GM21576 (cell line): ENCODE measurements at regions not wholly inside any gene's neighbourhood (a gene's known extent, or its start where the extent isn't known, plus 50 kb on each side); places are given as distances from the start of the nearest gene placed in this dataset.
"Not testable (repeated sequence)": the region's sequence is repeated elsewhere in the genome, so short reads cannot be mapped to it uniquely, and the experiment has no call there.

Experiments used
- ATAC-seq: cut with Tn5 transposase; IDR thresholded peaks from one replicate; pipeline ENCODE4 v1.9.1; 2021; ENCODE audit warnings: mild to moderate bottlenecking, moderate library complexity; ENCODE audit not compliant: unreplicated experiment

GRCh38 chr18:59980188-59980637 lies 80.4 kb downstream of the PMAIP1 start:
- no peak for ATAC-seq

- no peak for ATAC-seq
Observed at GRCh38 chr18:59971871-59972428, 72.2 kb downstream of the PMAIP1 start.

GRCh38 chr18:59971144-59971543 lies 71.3 kb downstream of the PMAIP1 start:
- peak; percentile 63 for ATAC-seq

DNA sequence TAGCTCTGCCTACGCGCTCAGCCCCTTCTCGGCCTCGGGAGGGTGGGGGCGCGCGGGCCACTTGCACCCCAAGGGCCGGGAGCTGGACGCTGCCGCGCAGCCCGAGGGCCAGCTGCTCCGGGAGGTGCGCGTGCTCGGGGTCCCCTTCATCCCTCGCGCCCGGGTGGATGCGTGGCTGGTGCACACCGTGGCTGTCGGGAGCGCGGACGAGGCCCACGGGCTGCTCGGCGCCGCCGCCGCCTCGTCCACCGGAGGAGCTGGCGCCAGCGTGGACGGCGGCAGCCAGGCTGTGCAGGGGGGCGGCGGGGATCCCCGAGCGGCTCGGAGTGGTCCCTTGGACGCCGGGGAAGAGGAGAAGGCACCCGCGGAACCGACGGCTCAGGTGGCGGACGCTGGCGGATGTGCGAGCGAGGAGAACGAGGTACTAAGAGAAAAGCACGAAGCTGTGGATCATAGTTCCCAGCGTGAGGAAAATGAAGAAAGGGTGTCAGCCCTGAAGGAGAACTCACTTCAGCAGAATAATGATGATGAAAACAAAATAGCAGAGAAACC lies 69.8 kb downstream of the PMAIP1 start:
- ATAC-seq: not testable (repeated sequence)

GRCh38 chr18:59968583-59968982 lies 68.8 kb downstream of the PMAIP1 start:
- ATAC-seq: no peak

- no peak for ATAC-seq
Observed at GRCh38 chr18:59967878-59968277, 68.1 kb downstream of the PMAIP1 start.

DNA sequence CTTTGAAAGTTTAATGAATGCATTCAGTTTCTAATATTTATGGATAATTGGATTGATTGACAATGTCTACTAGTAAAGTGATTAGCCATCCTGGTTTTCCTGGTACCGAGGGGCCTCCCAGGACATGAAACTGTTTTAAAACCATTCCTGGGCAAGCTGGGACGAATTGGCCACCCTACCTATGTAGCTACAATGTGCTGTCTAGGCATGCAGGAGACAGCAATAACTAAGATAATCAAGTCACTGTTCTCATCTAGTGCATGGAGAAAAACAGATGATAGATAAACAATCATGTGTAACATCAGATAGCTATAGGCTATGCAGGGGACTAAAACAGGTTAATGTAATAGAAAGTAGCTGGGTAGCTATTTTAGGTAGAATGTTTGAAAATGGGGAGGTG lies 67.1 kb downstream of the PMAIP1 start:
- no peak for ATAC-seq

GRCh38 chr18:59963229-59963628 lies 63.4 kb downstream of the PMAIP1 start:
- ATAC-seq: no peak

DNA sequence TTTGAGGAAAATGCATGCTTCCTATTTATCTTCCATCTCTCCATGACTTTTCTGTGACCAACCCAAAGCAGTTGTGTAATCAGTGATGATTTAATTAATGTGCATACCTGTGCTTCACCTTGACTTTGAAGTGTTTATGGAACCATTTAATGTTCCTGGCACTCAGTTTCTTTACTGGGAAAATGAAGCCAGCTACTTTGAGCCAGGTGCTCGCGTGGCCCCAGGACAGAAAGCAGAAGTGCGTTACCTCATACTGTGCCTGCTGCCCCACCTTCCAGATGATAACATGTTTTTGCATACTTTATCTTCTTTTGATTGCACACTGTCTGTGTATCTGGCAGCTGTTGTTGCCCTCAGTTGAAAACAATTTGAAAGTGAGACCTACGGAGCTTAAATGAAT lies 61.3 kb downstream of the PMAIP1 start:
- ATAC-seq: peak; percentile 86

GRCh38 chr18:59960272-59960671 lies 60.5 kb downstream of the PMAIP1 start:
- no peak for ATAC-seq

DNA sequence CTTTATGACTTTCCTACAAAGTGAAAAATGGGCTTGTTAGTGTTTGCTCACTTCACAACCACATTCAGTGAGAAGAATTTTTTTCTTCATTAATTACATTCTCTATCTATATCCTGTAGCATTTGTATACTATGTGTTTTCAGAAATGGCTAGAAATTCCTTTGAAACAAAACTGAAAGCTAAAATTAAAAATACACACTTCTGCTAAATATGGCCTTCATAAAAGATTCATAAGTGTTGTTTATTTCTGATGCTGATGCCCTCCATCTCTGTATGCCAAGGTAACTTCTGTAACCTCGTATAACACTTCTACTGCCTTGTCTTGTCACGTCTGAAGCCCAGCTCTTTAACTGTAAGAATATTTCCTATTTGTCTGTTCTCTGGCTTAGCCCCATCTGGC lies 59.8 kb downstream of the PMAIP1 start:
- ATAC-seq: no peak

DNA sequence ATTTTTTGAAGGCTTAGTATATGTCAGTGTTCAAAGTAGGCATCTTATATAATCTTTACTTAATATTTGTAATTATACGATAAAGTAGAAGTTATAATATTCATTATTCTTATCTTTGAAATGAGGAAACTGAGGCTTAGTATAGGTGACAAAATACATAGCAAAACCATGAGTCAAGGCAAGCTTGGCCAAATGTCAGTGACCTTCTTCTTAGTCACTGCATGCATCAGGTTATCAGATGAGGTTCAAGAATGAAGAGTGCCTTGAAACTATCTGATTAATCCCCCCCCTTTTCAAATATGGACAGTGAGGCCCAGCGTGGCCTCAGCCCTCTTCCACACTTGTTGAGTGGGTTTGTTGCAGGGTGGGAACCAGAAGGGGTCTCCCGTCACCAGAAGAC lies 59.3 kb downstream of the PMAIP1 start:
- ATAC-seq: no peak

- ATAC-seq: peak; percentile 42
Observed at GRCh38 chr18:59957957-59958356, 58.2 kb downstream of the PMAIP1 start.

GRCh38 chr18:59954755-59955156 lies 55.0 kb downstream of the PMAIP1 start:
- ATAC-seq: no peak

DNA sequence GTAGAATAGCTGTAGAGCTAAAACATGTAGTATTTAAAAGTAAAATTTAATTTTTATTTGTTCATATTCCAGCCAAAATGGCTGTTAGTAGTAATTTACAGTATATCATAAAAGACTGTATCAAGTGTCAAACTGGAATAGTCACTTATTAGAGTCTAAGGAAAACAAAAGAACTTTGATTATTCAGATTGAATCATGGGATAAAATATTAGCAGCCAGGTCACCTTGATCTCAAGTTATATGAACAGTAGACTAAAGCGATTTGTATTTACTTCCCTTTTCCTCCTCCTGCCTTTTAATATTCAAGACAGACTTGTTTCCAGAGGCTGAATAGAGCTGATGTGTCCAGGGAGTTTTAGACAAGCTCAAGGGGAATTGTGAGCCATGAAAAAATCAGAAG lies 54.4 kb downstream of the PMAIP1 start:
- ATAC-seq: no peak
